ENCODE measurements at regions not wholly inside any gene's neighbourhood (a gene's known extent, or its start where the extent isn't known, plus 50 kb on each side); places are given as distances from the start of the nearest gene placed in this dataset.

DNA sequence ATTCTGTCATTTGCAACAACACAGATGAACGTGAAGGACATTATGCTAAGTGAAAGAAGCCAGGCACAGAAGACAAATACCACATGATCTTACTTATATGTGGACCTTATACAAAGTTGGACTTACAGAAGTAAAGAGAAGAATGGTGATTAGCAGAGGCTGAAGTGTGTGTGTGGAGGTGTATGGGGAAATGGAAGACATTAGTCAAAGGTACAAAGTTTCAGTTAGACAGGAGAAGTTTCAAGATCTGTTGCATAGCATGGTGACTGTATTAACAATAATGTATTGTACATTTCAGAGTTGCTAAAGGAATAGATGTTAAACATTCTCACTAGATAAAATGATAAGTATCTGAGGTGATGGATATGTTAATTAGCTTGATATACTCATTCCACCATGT lies 124.4 kb upstream of the ADRA1D start:
- TF ChIP-seq, protein P1, sequence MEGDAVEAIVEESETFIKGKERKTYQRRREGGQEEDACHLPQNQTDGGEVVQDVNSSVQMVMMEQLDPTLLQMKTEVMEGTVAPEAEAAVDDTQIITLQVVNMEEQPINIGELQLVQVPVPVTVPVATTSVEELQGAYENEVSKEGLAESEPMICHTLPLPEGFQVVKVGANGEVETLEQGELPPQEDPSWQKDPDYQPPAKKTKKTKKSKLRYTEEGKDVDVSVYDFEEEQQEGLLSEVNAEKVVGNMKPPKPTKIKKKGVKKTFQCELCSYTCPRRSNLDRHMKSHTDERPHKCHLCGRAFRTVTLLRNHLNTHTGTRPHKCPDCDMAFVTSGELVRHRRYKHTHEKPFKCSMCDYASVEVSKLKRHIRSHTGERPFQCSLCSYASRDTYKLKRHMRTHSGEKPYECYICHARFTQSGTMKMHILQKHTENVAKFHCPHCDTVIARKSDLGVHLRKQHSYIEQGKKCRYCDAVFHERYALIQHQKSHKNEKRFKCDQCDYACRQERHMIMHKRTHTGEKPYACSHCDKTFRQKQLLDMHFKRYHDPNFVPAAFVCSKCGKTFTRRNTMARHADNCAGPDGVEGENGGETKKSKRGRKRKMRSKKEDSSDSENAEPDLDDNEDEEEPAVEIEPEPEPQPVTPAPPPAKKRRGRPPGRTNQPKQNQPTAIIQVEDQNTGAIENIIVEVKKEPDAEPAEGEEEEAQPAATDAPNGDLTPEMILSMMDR (IDR thresholded peaks at IDR 0.05), result no peak
- no peak overlapping the region for H3K27ac ChIP-seq
- H3K4me3 ChIP-seq, result no peak overlapping the region
- no peak for DNase-seq (ENCODE audit: low spot score)

DNA sequence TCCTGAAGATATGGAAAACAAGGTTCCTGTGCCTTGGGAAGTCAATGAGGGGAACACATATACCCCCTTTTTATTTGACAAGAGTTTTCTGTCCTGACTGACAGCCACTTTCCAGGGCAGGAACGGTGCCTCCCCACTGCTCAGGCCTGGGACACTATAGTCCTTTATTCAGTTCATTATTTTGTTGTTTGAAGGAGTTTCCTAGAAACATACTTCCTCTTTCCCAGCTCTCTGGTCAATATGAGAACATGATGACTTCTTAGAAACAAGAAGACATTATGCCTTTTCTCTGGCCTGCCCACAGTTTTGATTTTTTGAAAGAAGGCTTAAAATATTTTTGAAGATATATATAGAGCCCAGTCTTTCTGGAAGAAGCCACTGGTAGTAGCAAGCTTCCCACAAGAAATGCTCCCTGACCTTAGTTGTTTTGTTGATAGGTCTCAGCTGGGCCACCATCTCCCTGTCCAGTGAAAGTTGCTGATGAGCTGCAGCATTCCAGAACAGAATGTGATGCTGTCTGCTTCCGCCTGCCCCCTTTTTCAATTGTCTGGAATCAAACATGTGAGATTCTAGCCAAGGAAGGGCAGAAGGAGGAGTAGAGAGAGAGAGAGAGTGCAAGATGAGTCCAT lies 122.7 kb upstream of the ADRA1D start:
- TF ChIP-seq, protein P1 (IDR thresholded peaks at IDR 0.05), result no peak
- no peak for DNase-seq (ENCODE audit: low spot score)
- Histone ChIP-seq H3K27ac (no peak overlapping the region), H3K4me3 (no peak overlapping the region)

DNA sequence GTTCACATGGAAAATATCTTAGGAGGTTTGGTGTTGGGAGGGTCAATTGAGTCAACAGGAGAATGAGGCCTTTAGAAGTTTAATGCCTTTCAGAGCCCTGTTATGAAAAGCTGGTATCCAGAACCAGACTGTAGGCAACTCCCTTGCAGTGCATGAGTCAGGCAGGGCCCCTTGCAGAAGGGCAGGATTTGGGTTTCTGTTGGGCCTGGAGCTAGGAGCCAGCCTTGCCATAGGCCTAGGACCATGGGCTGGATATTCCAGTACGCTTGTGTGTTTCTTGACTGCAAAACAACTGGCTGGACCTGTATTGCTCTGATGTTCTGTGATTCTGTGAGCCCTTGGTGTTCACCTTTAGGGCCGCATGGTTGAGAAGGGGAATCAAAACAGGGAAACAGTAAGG lies 121.8 kb upstream of the ADRA1D start:
- DNase-seq (ENCODE audit: low spot score), result no peak
- no peak overlapping the region for H3K27ac ChIP-seq
- TF ChIP-seq, protein P1 (IDR thresholded peaks at IDR 0.05), result no peak
- H3K4me3 ChIP-seq, result no peak overlapping the region

DNA sequence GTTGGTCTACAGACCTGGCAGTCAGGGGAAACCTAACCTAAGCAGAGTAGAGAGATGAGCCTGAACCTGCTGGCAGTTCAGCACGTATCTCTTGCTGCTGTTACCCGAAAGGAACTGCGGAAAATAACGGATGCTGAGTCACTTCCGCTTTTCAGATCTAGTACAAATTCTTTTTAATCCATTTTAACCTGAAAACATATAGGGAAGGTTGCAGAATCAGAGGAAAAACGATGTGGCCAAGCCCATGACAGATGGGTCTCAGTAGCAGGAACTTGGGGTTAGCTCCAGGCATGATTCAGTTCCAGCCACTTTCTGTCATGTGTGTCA lies 120.7 kb upstream of the ADRA1D start:
- Histone ChIP-seq H3K27ac (no peak overlapping the region), H3K4me3 (no peak overlapping the region)
- TF ChIP-seq, protein P1 (IDR thresholded peaks at IDR 0.05), result no peak
- no peak for DNase-seq (ENCODE audit: low spot score)

DNA sequence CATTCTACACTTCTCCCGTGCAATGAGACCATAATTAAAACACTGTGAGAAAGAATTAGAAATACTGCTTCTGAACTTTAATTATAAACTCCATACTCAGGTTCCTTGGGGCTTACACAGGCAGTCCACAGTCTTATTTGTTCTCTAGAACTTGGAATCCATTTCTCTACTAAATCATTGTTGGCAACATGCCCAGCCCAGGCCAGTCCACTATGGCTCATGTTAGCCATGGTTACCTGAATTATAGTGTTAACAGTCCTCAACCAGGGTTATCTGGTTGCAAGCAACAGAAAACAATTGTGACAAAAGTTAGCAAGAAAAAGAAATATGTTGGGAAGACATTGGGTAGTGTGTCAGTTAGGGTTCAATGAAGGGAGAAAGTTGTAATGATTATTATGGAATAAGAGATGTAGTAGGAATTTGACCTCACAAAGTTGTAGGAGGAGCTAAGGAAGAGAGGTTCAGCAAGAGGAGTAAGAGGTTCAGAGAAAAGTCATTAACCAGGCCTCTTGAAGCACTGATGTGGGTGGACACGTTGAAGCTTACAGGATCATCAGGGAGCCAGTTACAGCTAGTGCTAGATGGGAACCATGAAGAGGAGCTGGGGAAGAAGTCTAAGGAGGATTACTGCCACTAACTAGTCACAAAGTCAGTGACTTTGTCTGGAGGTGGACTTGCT lies 120.2 kb upstream of the ADRA1D start:
- no peak overlapping the region for H3K4me3 ChIP-seq
- no peak overlapping the region for H3K27ac ChIP-seq
- TF ChIP-seq, protein P1 (IDR thresholded peaks at IDR 0.05), result no peak
- DNase-seq (ENCODE audit: low spot score), result no peak

DNA sequence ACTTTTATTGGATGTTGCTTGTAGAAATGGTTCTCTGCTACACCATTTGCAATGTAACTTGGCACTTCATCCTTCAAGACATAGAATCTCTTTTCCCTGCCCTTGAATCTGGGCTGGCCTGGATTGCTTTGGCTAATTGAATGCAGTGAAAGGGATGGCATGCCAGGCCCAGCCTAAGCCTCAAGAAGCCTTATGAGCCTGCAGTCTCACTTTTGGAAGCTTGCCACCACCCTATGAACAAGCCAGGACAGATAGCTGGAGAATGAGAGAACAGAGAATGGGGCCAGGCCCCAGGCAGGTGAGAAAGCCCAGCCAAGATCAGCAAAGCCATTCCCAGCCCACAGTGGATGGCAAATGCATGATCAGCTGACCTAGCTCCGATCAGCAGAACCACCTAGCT lies 117.0 kb upstream of the ADRA1D start:
- H3K4me3 ChIP-seq, result no peak overlapping the region
- DNase-seq (ENCODE audit: low spot score), result no peak
- H3K27ac ChIP-seq, result no peak overlapping the region
- TF ChIP-seq, protein P1 (IDR thresholded peaks at IDR 0.05), result no peak

DNA sequence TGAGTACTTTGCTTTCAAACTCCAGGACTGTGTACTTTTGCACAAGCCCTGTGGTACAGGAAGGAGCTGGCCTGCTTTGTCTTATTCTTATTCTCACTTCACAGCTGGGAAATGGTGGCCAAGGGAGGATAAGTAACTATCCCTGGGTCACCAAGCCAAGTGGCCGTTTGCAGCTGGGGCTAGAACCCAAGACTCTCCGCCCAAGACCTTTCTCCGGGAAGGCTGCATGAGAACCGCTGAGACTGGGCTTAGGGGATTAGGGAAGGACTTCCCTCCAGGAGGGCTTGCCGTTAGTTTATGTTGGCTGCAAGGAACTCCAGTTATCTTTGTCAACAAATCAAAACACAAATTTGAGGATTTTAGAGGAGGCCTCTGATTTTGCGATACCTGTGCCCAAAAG lies 109.5 kb upstream of the ADRA1D start:
- H3K27ac ChIP-seq, result no peak overlapping the region
- no peak for DNase-seq (ENCODE audit: low spot score)
- no peak overlapping the region for H3K4me3 ChIP-seq
- TF ChIP-seq, protein P1 (IDR thresholded peaks at IDR 0.05), result no peak
